ENCODE measurements at regions not wholly inside any gene's neighbourhood (a gene's known extent, or its start where the extent isn't known, plus 50 kb on each side); places are given as distances from the start of the nearest gene placed in this dataset.

GRCh38 chr3:7927015-7927414, 574.6 kb upstream of the LMCD1 start:
- no peak for TF ChIP-seq POLR2A (IDR thresholded peaks at IDR 0.05; ENCODE audit: extremely low read depth, insufficient read length)
- no peak for TF ChIP-seq CTCF (IDR thresholded peaks at IDR 0.05; ENCODE audit: low read depth, low read length)
- TF ChIP-seq MYC (IDR thresholded peaks at IDR 0.05; ENCODE audit: low read depth, low read length): no peak
- no peak for TF ChIP-seq MAX (IDR thresholded peaks at IDR 0.05; ENCODE audit: low read depth, low read length)

Measured in NB4 (cell line).